SK-N-SH (cell line): ENCODE measurements at regions not wholly inside any gene's neighbourhood (a gene's known extent, or its start where the extent isn't known, plus 50 kb on each side); places are given as distances from the start of the nearest gene placed in this dataset.

ENCODE experiments used
- CTCF ChIA-PET: fragments of 300-600, 350-600 bp; formaldehyde crosslinking; extraction: SDS; loops from one replicate; lab custom pipeline; 2021; lab: Yijun Ruan, JAX
- POLR2A ChIA-PET: fragments of 350-600 bp; sonication (Branson Sonifier 250); formaldehyde crosslinking; extraction: SDS; loops from one replicate; lab custom pipeline; 2020; ENCODE audit warnings: antibody characterized with exemption, inconsistent platforms; lab: Yijun Ruan, JAX
- DNase-seq: peaks from one replicate; pipeline ENCODE4 v3.0.0; 2012
- H2AFZ ChIP-seq: fragments of 200-600 bp; sonication (generic); 2 replicates; pipeline ENCODE4 v1.8.1; 2016; ENCODE audit warnings: antibody characterized with exemption, mild to moderate bottlenecking, low read depth
- H3F3A ChIP-seq: fragments of 200-600 bp; sonication (generic); replicated peaks from 2 replicates; pipeline ENCODE3; 2016; ENCODE audit warnings: antibody characterized with exemption, mild to moderate bottlenecking; ENCODE audit not compliant: insufficient read depth
- H3K27ac ChIP-seq, 2 experiments: fragments of 200-500 bp in 1 of 2; fragments of 200-600 bp in 1 of 2; sonication (Bioruptor generic) in 1 of 2; sonication (generic), shearing (Covaris generic) in 1 of 2; 2 replicates each; pipeline versions ENCODE4 v1.5.1 to v1.6.1; 2014 to 2016; ENCODE audit warnings: low read depth in 2 of 2, inconsistent platforms in 1 of 2, low read length in 1 of 2, mild to moderate bottlenecking in 1 of 2, mixed read lengths in 1 of 2
- H3K27me3 ChIP-seq: fragments of 200-600 bp; sonication (generic), shearing (Covaris generic); 2 replicates; pipeline ENCODE4 v1.6.1; 2016; ENCODE audit warnings: mixed run types; ENCODE audit not compliant: insufficient read depth
- H3K36me3 ChIP-seq, 2 experiments: fragments of 200-500 bp in 1 of 2; fragments of 200-600 bp in 1 of 2; sonication (Bioruptor generic) in 1 of 2; sonication (generic) in 1 of 2; replicated peaks in 1 of 2; 2 replicates each; pipeline versions ENCODE3 to v1.5.1; 2014 to 2016; ENCODE audit warnings: low read length in 1 of 2, mild to moderate bottlenecking in 1 of 2; ENCODE audit not compliant: insufficient read depth in 2 of 2, control insufficient read depth in 1 of 2
- H3K4me1 ChIP-seq, 2 experiments: fragments of 200-500 bp in 1 of 2; fragments of 200-600 bp in 1 of 2; sonication (Bioruptor generic) in 1 of 2; sonication (generic), shearing (Covaris generic) in 1 of 2; 2 replicates each; pipeline versions ENCODE4 v1.5.1 to v1.6.1; 2014 to 2016; ENCODE audit warnings: low read depth in 1 of 2, low read length in 1 of 2, mixed run types in 1 of 2; ENCODE audit not compliant: insufficient read depth in 2 of 2, control insufficient read depth in 1 of 2
- H3K4me2 ChIP-seq: fragments of 200-600 bp; sonication (generic), shearing (Covaris generic); 2 replicates; pipeline ENCODE4 v1.6.1; 2017; ENCODE audit warnings: mixed run types
- H3K4me3 ChIP-seq, 2 experiments: fragments of 200-500 bp in 1 of 2; fragments of 200-600 bp in 1 of 2; sonication (Bioruptor generic) in 1 of 2; sonication (generic), shearing (Covaris generic) in 1 of 2; 2 replicates each; pipeline versions ENCODE4 v1.5.1 to v1.8.1; 2014 to 2016; ENCODE audit warnings: low read depth in 2 of 2, inconsistent platforms in 1 of 2, low read length in 1 of 2, mild to moderate bottlenecking in 1 of 2, mixed read lengths in 1 of 2, moderate library complexity in 1 of 2
- H3K79me2 ChIP-seq: fragments of 200-600 bp; sonication (generic); 2 replicates; pipeline ENCODE4 v1.8.1; 2017; ENCODE audit warnings: mild to moderate bottlenecking; ENCODE audit not compliant: insufficient read depth
- H3K9ac ChIP-seq: fragments of 200-600 bp; sonication (generic); 2 replicates; pipeline ENCODE4 v1.6.1; 2017; ENCODE audit warnings: mixed run types
- H3K9me2 ChIP-seq: fragments of 200-600 bp; sonication (generic); 2 replicates; pipeline ENCODE4 v1.6.1; 2017; ENCODE audit warnings: mixed run types
- H3K9me3 ChIP-seq: fragments of 200-600 bp; sonication (generic); 2 replicates; pipeline ENCODE4 v1.6.1; 2017; ENCODE audit warnings: mixed run types, mild to moderate bottlenecking, moderate library complexity
- H4K20me1 ChIP-seq: fragments of 200-600 bp; sonication (generic); 2 replicates; pipeline ENCODE4 v1.6.1; 2017; ENCODE audit warnings: mild to moderate bottlenecking, mixed run types; ENCODE audit not compliant: insufficient read depth
- ELF1 ChIP-seq: IDR thresholded peaks from 2 replicates; pipeline ENCODE4 v1.4.0; 2012
- EP300 ChIP-seq, 2 experiments: IDR thresholded peaks; 2 replicates each; pipeline versions ENCODE4 v1.4.0 to v1.6.1; 2012; ENCODE audit warnings: borderline replicate concordance in 1 of 2, low read depth in 1 of 2, low read length in 1 of 2
- EZH2phosphoT487 ChIP-seq: fragments of 200-600 bp; sonication (generic); IDR thresholded peaks from 2 replicates; pipeline ENCODE4 v1.6.1; 2017; ENCODE audit warnings: low read depth, mixed run types, mild to moderate bottlenecking, antibody characterized with exemption, moderate library complexity, borderline replicate concordance
- FOSL2 ChIP-seq: IDR thresholded peaks from 2 replicates; pipeline ENCODE4 v1.4.0; 2012; ENCODE audit warnings: low read depth, mild to moderate bottlenecking, moderate library complexity, borderline replicate concordance
- FOXJ3 ChIP-seq: sonication (generic); formaldehyde crosslinking; IDR thresholded peaks from 2 replicates; pipeline ENCODE4 v1.5.1; 2020; ENCODE audit warnings: mild to moderate bottlenecking, missing genetic modification reagents
- FOXM1 ChIP-seq: IDR thresholded peaks from 2 replicates; pipeline ENCODE4 v1.4.0; 2012; ENCODE audit warnings: low read depth, mild to moderate bottlenecking
- GATA2 ChIP-seq: sonication (generic); formaldehyde crosslinking; IDR thresholded peaks from 2 replicates; pipeline ENCODE4 v1.5.0; 2020; ENCODE audit warnings: mild to moderate bottlenecking, missing genetic modification reagents
- MEF2A ChIP-seq: IDR thresholded peaks from 2 replicates; pipeline ENCODE4 v1.4.0; 2012; ENCODE audit warnings: low read depth, borderline replicate concordance
- NFIC ChIP-seq: IDR thresholded peaks from 2 replicates; pipeline ENCODE4 v1.4.0; 2012; ENCODE audit warnings: borderline replicate concordance
- NRF1 ChIP-seq: IDR thresholded peaks from 2 replicates; pipeline ENCODE4 v1.6.1; 2012; ENCODE audit warnings: low read depth, mild to moderate bottlenecking, low read length
- POLR2AphosphoS5 ChIP-seq: IDR thresholded peaks from 2 replicates; pipeline ENCODE4 v1.6.1; 2012; ENCODE audit warnings: low read depth, low read length
- RCOR1 ChIP-seq: fragments of 150-350 bp; IDR thresholded peaks from 2 replicates; pipeline ENCODE4 v1.6.1; 2017; ENCODE audit warnings: antibody characterized with exemption, low read length
- SMC3 ChIP-seq: IDR thresholded peaks from 2 replicates; pipeline ENCODE4 v1.6.1; 2012; ENCODE audit warnings: low read depth, low read length, improper control_type of control experiment
- TCF12 ChIP-seq: IDR thresholded peaks from 2 replicates; pipeline ENCODE4 v1.4.0; 2012
- TEAD4 ChIP-seq: IDR thresholded peaks from 2 replicates; pipeline ENCODE4 v1.4.0; 2012; ENCODE audit warnings: mild to moderate bottlenecking, borderline replicate concordance; ENCODE audit not compliant: insufficient read depth
- YY1 ChIP-seq: IDR thresholded peaks from 2 replicates; pipeline ENCODE4 v1.4.0; 2012; ENCODE audit warnings: low read depth, mild to moderate bottlenecking
- WGBS: methylation state at CpG from one replicate; pipeline ENCODE4 v1.1.6; 2017; ENCODE audit warnings: low lambda C conversion rate; 5-methylcytosine and 5-hydroxymethylcytosine counted together
- TF ChIP-seq, protein P1 (sequence below): fragments of 200-600 bp; sonication (generic); IDR thresholded peaks from 2 replicates; pipeline ENCODE4 v1.6.1; 2017; ENCODE audit warnings: antibody characterized with exemption, mild to moderate bottlenecking, moderate library complexity
- TF ChIP-seq, protein P2 (sequence below): IDR thresholded peaks from 2 replicates; pipeline ENCODE4 v1.4.0; 2012; ENCODE audit warnings: low read depth, borderline replicate concordance

DNA sequence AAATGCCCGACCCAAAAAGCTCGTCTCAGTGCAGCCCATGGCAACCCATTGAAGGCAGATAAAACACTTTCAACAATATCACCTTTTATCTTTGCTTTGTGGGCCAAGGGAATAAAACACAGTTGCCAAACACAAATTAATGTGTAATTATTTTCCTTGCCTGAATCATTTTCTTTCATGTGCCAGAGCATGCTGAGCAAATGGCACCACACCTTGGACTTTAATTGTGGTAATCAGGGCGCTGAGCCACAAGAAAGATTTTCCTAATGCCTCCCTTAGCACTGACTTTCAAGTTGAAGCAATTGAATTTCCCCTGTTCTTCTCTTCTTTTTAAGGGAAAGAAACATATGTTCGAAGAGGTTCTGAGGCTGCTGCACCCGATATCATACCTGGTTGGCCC lies 297.1 kb upstream of the MSX2 start:
- Histone ChIP-seq H3K27me3 (no peaks in the 10 kb centered on the region), H3K36me3 (no peaks in the 10 kb centered on the region), H3K4me1 (peaks cover 0 to 20% of the 10 kb centered on the region in 2 experiments; a peak in 1 of 4 replicates), H3F3A (no peaks in the 10 kb centered on the region), H3K9ac (no peak overlapping the region), H2AFZ (no peak overlapping the region), H3K79me2 (no peaks in the 10 kb centered on the region), H3K9me2 (no peaks in the 10 kb centered on the region), H3K9me3 (no peaks in the 10 kb centered on the region), H3K4me2 (no peak overlapping the region), H4K20me1 (no peaks in the 10 kb centered on the region), H3K27ac (no peak overlapping the region), H3K4me3 (no peak overlapping the region)
- TF ChIP-seq TCF12 (no peak), RCOR1 (no peak), GATA2 (no peak), FOXM1 (no peak), FOXJ3 (CRISPR knock-in tag) (no peak), NFIC (no peak), NRF1 (no peak), EP300 (IDR thresholded peaks at IDR 0.05; ENCODE audit: borderline replicate concordance in 1 of 2, low read depth in 1 of 2, low read length in 1 of 2) (no peak), SMC3 (no peak), YY1 (no peak)
- TF ChIP-seq, protein P1, sequence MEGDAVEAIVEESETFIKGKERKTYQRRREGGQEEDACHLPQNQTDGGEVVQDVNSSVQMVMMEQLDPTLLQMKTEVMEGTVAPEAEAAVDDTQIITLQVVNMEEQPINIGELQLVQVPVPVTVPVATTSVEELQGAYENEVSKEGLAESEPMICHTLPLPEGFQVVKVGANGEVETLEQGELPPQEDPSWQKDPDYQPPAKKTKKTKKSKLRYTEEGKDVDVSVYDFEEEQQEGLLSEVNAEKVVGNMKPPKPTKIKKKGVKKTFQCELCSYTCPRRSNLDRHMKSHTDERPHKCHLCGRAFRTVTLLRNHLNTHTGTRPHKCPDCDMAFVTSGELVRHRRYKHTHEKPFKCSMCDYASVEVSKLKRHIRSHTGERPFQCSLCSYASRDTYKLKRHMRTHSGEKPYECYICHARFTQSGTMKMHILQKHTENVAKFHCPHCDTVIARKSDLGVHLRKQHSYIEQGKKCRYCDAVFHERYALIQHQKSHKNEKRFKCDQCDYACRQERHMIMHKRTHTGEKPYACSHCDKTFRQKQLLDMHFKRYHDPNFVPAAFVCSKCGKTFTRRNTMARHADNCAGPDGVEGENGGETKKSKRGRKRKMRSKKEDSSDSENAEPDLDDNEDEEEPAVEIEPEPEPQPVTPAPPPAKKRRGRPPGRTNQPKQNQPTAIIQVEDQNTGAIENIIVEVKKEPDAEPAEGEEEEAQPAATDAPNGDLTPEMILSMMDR: no peak
- TF ChIP-seq, protein P2, sequence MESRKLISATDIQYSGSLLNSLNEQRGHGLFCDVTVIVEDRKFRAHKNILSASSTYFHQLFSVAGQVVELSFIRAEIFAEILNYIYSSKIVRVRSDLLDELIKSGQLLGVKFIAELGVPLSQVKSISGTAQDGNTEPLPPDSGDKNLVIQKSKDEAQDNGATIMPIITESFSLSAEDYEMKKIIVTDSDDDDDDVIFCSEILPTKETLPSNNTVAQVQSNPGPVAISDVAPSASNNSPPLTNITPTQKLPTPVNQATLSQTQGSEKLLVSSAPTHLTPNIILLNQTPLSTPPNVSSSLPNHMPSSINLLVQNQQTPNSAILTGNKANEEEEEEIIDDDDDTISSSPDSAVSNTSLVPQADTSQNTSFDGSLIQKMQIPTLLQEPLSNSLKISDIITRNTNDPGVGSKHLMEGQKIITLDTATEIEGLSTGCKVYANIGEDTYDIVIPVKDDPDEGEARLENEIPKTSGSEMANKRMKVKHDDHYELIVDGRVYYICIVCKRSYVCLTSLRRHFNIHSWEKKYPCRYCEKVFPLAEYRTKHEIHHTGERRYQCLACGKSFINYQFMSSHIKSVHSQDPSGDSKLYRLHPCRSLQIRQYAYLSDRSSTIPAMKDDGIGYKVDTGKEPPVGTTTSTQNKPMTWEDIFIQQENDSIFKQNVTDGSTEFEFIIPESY: no peak
- ChIA-PET POLR2A (no interaction called here), CTCF (interaction anchor here (0.6 to 14.8 kb wide), 4 partner anchors 8 to 308 kb away, joined by 3 to 192 read pairs (median 3); no protein-coding TSS in a partner anchor)
- no peak for DNase-seq
- 74% methylated on average over 5 of the region's 5 CpGs for WGBS

DNA sequence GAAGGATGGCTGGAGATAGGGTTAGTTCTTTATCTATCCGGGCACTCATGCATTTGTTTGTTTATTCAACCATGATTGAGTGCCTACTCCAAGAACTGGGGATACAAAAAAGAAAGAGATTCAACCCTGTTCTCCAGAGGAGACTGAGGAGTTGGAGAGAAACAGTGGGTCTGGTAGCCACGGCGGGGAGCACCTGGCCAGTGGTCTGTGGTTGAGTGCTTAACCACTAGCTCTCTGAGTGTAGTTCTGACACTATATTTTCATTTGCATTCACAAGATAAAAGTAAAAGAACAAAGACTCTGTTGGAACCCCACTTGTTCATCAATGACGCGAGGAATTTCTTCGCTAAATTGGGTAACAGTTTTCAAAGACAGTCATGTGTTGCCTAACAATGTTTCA lies 295.5 kb upstream of the MSX2 start:
- no peaks in the 10 kb centered on the region for H3K9me3 ChIP-seq
- TF ChIP-seq EZH2phosphoT487 (no peak), TEAD4 (no peak), FOSL2 (no peak), FOXM1 (no peak), YY1 (no peak), ELF1 (no peak), MEF2A (no peak), POLR2AphosphoS5 (no peak), GATA2 (no peak), NRF1 (no peak), FOXJ3 (CRISPR knock-in tag) (no peak)
- H3F3A ChIP-seq: no peaks in the 10 kb centered on the region
- H3K27me3 ChIP-seq: no peaks in the 10 kb centered on the region
- no peak for DNase-seq
- ChIA-PET POLR2A (no interaction called here), CTCF (interaction anchor here (0.8 to 5.3 kb wide), 3 partner anchors 9 to 365 kb away, joined by 3 to 32 read pairs (median 3); no protein-coding TSS in a partner anchor)
- no peak overlapping the region for H3K27ac ChIP-seq
- no peaks in the 10 kb centered on the region for H3K36me3 ChIP-seq
- no peak overlapping the region for H3K4me3 ChIP-seq
- H3K9ac ChIP-seq: no peak overlapping the region
- WGBS: 67% methylated on average over 6 of the region's 6 CpGs
- no peak overlapping the region for H2AFZ ChIP-seq
- H4K20me1 ChIP-seq: no peaks in the 10 kb centered on the region
- H3K4me1 ChIP-seq: peaks cover 0 to 16% of the 10 kb centered on the region in 2 experiments; a peak in 1 of 4 replicates
- H3K9me2 ChIP-seq: no peaks in the 10 kb centered on the region
- no peak overlapping the region for H3K4me2 ChIP-seq
- no peaks in the 10 kb centered on the region for H3K79me2 ChIP-seq
